ENCODE measurements at regions not wholly inside any gene's neighbourhood (a gene's known extent, or its start where the extent isn't known, plus 50 kb on each side); places are given as distances from the start of the nearest gene placed in this dataset.

GRCh38 chr2:443741-444140 is 155.8 kb upstream of the ALKAL2 start:
- TF ChIP-seq CTCF (IDR thresholded peaks at IDR 0.05; ENCODE audit: borderline replicate concordance) = no peak
- DNase-seq = no peak

GRCh38 chr2:443216-443615 is 155.3 kb upstream of the ALKAL2 start:
- Histone ChIP-seq H3K4me3 (no peak overlapping the region), H3K36me3 (no peaks in the 10 kb centered on the region), H3K27me3 (ENCODE audit: low read depth) (peaks cover 78% of the 10 kb centered on the region), H3K27ac (replicated peaks) (no peak overlapping the region), H3K4me1 (no peaks in the 10 kb centered on the region), H3K9me3 (replicated peaks) (no peaks in the 10 kb centered on the region)
- TF ChIP-seq CTCF (IDR thresholded peaks at IDR 0.05; ENCODE audit: borderline replicate concordance) = no peak
- no peak for DNase-seq
- intact Hi-C loops (cut with micrococcal nuclease) = no loop called here

More at GRCh38 chr2:443741-444140, 155.8 kb upstream of the ALKAL2 start:
- Histone ChIP-seq H3K4me3 (no peak overlapping the region), H3K4me1 (no peaks in the 10 kb centered on the region), H3K27ac (replicated peaks) (no peak overlapping the region), H3K9me3 (replicated peaks) (no peaks in the 10 kb centered on the region), H3K27me3 (ENCODE audit: low read depth) (peaks cover 80% of the 10 kb centered on the region), H3K36me3 (no peaks in the 10 kb centered on the region)
- intact Hi-C loops (cut with micrococcal nuclease) = no loop called here

- TF ChIP-seq CTCF (IDR thresholded peaks at IDR 0.05; ENCODE audit: borderline replicate concordance) = no peak
- Histone ChIP-seq H3K27ac (replicated peaks) (no peak overlapping the region), H3K4me3 (no peak overlapping the region), H3K36me3 (no peaks in the 10 kb centered on the region), H3K9me3 (replicated peaks) (no peaks in the 10 kb centered on the region), H3K27me3 (ENCODE audit: low read depth) (peaks cover 77% of the 10 kb centered on the region), H3K4me1 (no peaks in the 10 kb centered on the region)
- no peak for DNase-seq
- intact Hi-C loops (cut with micrococcal nuclease) = no loop called here
Observed at GRCh38 chr2:441258-442022, 153.5 kb upstream of the ALKAL2 start.

- TF ChIP-seq CTCF (IDR thresholded peaks at IDR 0.05; ENCODE audit: borderline replicate concordance) = no peak
Observed at GRCh38 chr2:440403-440740, 152.5 kb upstream of the ALKAL2 start.

GRCh38 chr2:439556-440402 is 151.9 kb upstream of the ALKAL2 start:
- H3K4me3 ChIP-seq = no peak overlapping the region
- H3K36me3 ChIP-seq = no peaks in the 10 kb centered on the region
- intact Hi-C loops (cut with micrococcal nuclease) = no loop called here
- TF ChIP-seq CTCF (IDR thresholded peaks at IDR 0.05; ENCODE audit: borderline replicate concordance) = no peak
- no peaks in the 10 kb centered on the region for H3K4me1 ChIP-seq
- DNase-seq = no peak
- no peak overlapping the region for H3K27ac ChIP-seq (replicated peaks)
- H3K27me3 ChIP-seq (ENCODE audit: low read depth) = peaks cover 63% of the 10 kb centered on the region
- H3K9me3 ChIP-seq (replicated peaks) = no peaks in the 10 kb centered on the region

More at GRCh38 chr2:440403-440740, 152.5 kb upstream of the ALKAL2 start:
- Histone ChIP-seq H3K4me1 (no peaks in the 10 kb centered on the region), H3K9me3 (replicated peaks) (no peaks in the 10 kb centered on the region), H3K4me3 (no peak overlapping the region), H3K36me3 (no peaks in the 10 kb centered on the region), H3K27me3 (ENCODE audit: low read depth) (peaks cover 69% of the 10 kb centered on the region), H3K27ac (replicated peaks) (no peak overlapping the region)
- DNase-seq = no peak
- intact Hi-C loops (cut with micrococcal nuclease) = no loop called here

Data from left ventricle myocardium inferior (tissue), 1 donor.